Lung (tissue), 11 donors: ENCODE measurements at regions not wholly inside any gene's neighbourhood (a gene's known extent, or its start where the extent isn't known, plus 50 kb on each side); places are given as distances from the start of the nearest gene placed in this dataset.
A peak's percentile ranks its signal among the peaks of the same experiment; 100 is the strongest.

Experiments used
- ATAC-seq: fragments of 200-7000 bp; cut with Tn5 transposase; one replicate; pipeline ENCODE4 v1.9.1; 2020; ENCODE audit warnings: moderate number of reproducible peaks; ENCODE audit not compliant: insufficient read depth, low FRiP score
- DNase-seq, 3 donors: peaks; one replicate each; pipeline ENCODE4 v3.0.0-alpha.2; 2013 to 2017
- H3K27ac ChIP-seq, 2 donors: one replicate each; pipeline ENCODE4 v1.5.1; 2013; ENCODE audit warnings: mild to moderate bottlenecking in 2 of 2, moderate library complexity in 2 of 2, control low read depth in 1 of 2, inconsistent platforms in 1 of 2, low read depth in 1 of 2, low read length in 1 of 2
- H3K27me3 ChIP-seq, 3 donors: one replicate each; pipeline ENCODE4 v1.5.1; 2013; ENCODE audit warnings: low read length in 2 of 3; ENCODE audit not compliant: control insufficient read depth in 3 of 3, insufficient read depth in 3 of 3
- H3K36me3 ChIP-seq, 4 donors: one replicate each; pipeline ENCODE4 v1.5.1; 2013; ENCODE audit warnings: low read length in 4 of 4, mild to moderate bottlenecking in 1 of 4, moderate library complexity in 1 of 4; ENCODE audit not compliant: control insufficient read depth in 4 of 4, insufficient read depth in 4 of 4
- H3K4me1 ChIP-seq, 5 donors: one replicate each; pipeline ENCODE4 v1.5.1; 2013; ENCODE audit warnings: low read length in 5 of 5, mild to moderate bottlenecking in 2 of 5, moderate library complexity in 1 of 5; ENCODE audit not compliant: control insufficient read depth in 5 of 5, insufficient read depth in 5 of 5
- H3K4me3 ChIP-seq: one replicate; pipeline ENCODE4 v1.5.1; 2013; ENCODE audit warnings: mild to moderate bottlenecking, control low read depth, moderate library complexity
- H3K9ac ChIP-seq, 2 donors: one replicate each; pipeline ENCODE4 v1.5.1; 2013; ENCODE audit warnings: low read length in 2 of 2, control low read depth in 1 of 2; ENCODE audit not compliant: insufficient read depth in 1 of 2
- H3K9me3 ChIP-seq, 4 donors: one replicate each; pipeline ENCODE4 v1.5.1; 2013; ENCODE audit warnings: low read length in 3 of 4, mild to moderate bottlenecking in 1 of 4, moderate library complexity in 1 of 4; ENCODE audit not compliant: control insufficient read depth in 4 of 4, insufficient read depth in 3 of 4
- CTCF ChIP-seq: IDR thresholded peaks from 2 replicates; pipeline ENCODE4 v1.5.1; 2012; ENCODE audit warnings: mild to moderate bottlenecking; ENCODE audit errors: control extremely low read depth, extremely low read depth
- WGBS, 2 donors: extraction: QIAGEN DNeasy Blood & Tissue Kit; methylation state at CpG; one replicate each; pipeline ENCODE4 v1.1.7; 2013; 5-methylcytosine and 5-hydroxymethylcytosine counted together
- donor health status: control.
- donor health status: control.
- donor health status: Bipolar disorder and iron deficiency.
- donor health status: healthy.
- donor health status: DM: yes; HTN: yes; CAD: no.

- WGBS, 2 donors = 49 to 52% methylated on average over 8 of the region's 8 CpGs
- H3K36me3 ChIP-seq = no peaks in the 10 kb centered on the region
Observed at GRCh38 chr10:1923586-1923985, 186.3 kb upstream of the ADARB2 start.

GRCh38 chr10:1920941-1921340 lies 183.6 kb upstream of the ADARB2 start:
- ATAC-seq = no peak
- WGBS, 2 donors = 69 to 85% methylated on average over 4 of the region's 4 CpGs
- peaks cover 0 to 8% (median 0%) of the 10 kb centered on the region in 5 donors for H3K4me1 ChIP-seq
- no peak for TF ChIP-seq CTCF
- no peaks in the 10 kb centered on the region for H3K36me3 ChIP-seq
- no peak overlapping the region for H3K27ac ChIP-seq
- H3K9me3 ChIP-seq = no peaks in the 10 kb centered on the region
- H3K27me3 ChIP-seq = no peaks in the 10 kb centered on the region
- peak; percentile 59 to 97 (median 75) for DNase-seq
- no peak overlapping the region for H3K4me3 ChIP-seq
- no peak overlapping the region for H3K9ac ChIP-seq

More at GRCh38 chr10:1923586-1923985, 186.3 kb upstream of the ADARB2 start:
- Histone ChIP-seq H3K4me3 (no peak overlapping the region), H3K27ac (no peak overlapping the region), H3K9me3 (no peaks in the 10 kb centered on the region), H3K27me3 (no peaks in the 10 kb centered on the region), H3K9ac (no peak overlapping the region), H3K4me1 (peaks cover 0 to 8% (median 0%) of the 10 kb centered on the region in 5 donors)
- DNase-seq = no peak
- no peak for TF ChIP-seq CTCF
- ATAC-seq = no peak

GRCh38 chr10:1920127-1920526 lies 182.8 kb upstream of the ADARB2 start:
- Histone ChIP-seq H3K27me3 (no peaks in the 10 kb centered on the region), H3K36me3 (no peaks in the 10 kb centered on the region), H3K4me1 (peaks cover 0 to 8% (median 0%) of the 10 kb centered on the region in 5 donors), H3K4me3 (no peak overlapping the region), H3K27ac (no peak overlapping the region), H3K9me3 (no peaks in the 10 kb centered on the region), H3K9ac (no peak overlapping the region)
- DNase-seq (peak in 1 of 3 donors; percentile 22), ATAC-seq (no peak)
- WGBS, 2 donors = 55 to 59% methylated on average over 4 of the region's 4 CpGs
- no peak for TF ChIP-seq CTCF

GRCh38 chr10:1911771-1912170 lies 174.4 kb upstream of the ADARB2 start:
- no peak for TF ChIP-seq CTCF
- no peaks in the 10 kb centered on the region for H3K27me3 ChIP-seq
- H3K27ac ChIP-seq = no peak overlapping the region
- 57 to 69% methylated on average over 3 of the region's 3 CpGs for WGBS, 2 donors
- H3K9me3 ChIP-seq = no peaks in the 10 kb centered on the region
- ATAC-seq = no peak
- no peak overlapping the region for H3K4me3 ChIP-seq
- H3K36me3 ChIP-seq = no peaks in the 10 kb centered on the region
- DNase-seq = no peak
- no peaks in the 10 kb centered on the region for H3K4me1 ChIP-seq
- no peak overlapping the region for H3K9ac ChIP-seq
